IMR-90 (cell line): ENCODE measurements at regions not wholly inside any gene's neighbourhood (a gene's known extent, or its start where the extent isn't known, plus 50 kb on each side); places are given as distances from the start of the nearest gene placed in this dataset.

Source experiments
- ATAC-seq: fragments of 200-7000 bp; cut with Tn5 transposase; 2 replicates; pipeline ENCODE4 v1.9.1; 2020; ENCODE audit warnings: low read depth, mild to moderate bottlenecking, moderate library complexity
- BruUV-seq: library from RNA; stranded (reverse); fragments of 400-500 nt; replicated peaks from 2 replicates; lab custom pipeline; 2021; lab: Mats Ljungman, UMichigan
- CTCF ChIA-PET: fragments of 300-600 bp; formaldehyde crosslinking; extraction: SDS; loops from one replicate; lab custom pipeline; 2021; ENCODE audit warnings: antibody characterized with exemption; lab: Yijun Ruan, JAX
- POLR2A ChIA-PET: fragments of 300-600 bp; sonication (Branson Sonifier 250); formaldehyde crosslinking; loops from one replicate; lab custom pipeline; 2022; ENCODE audit warnings: antibody characterized with exemption; ENCODE audit not compliant: unreplicated experiment; lab: Charles Lee
- DNase-seq: peaks from one replicate; pipeline ENCODE4 v3.0.0; 2013
- H2AFZ ChIP-seq: replicated peaks from 2 replicates; pipeline ENCODE3; 2013; ENCODE audit warnings: low read length, mild to moderate bottlenecking; ENCODE audit not compliant: poor library complexity
- H2AK5ac ChIP-seq: 2 replicates; pipeline ENCODE4 v1.6.1; 2013; ENCODE audit warnings: low read depth, low read length, inconsistent platforms
- H2AK9ac ChIP-seq: replicated peaks from 2 replicates; pipeline ENCODE3; 2013; ENCODE audit warnings: mild to moderate bottlenecking, low read depth, low read length, moderate library complexity; ENCODE audit not compliant: poor library complexity
- H2BK120ac ChIP-seq: 2 replicates; pipeline ENCODE4 v1.6.1; 2013; ENCODE audit warnings: low read depth, low read length, inconsistent platforms
- H2BK15ac ChIP-seq: 3 replicates; pipeline ENCODE4 v1.6.1; 2013; ENCODE audit warnings: low read depth, low read length, inconsistent platforms
- H2BK20ac ChIP-seq: 2 replicates; pipeline ENCODE4 v1.6.1; 2013; ENCODE audit warnings: low read depth, mild to moderate bottlenecking, inconsistent platforms, low read length, moderate library complexity
- H2BK5ac ChIP-seq: 2 replicates; pipeline ENCODE4 v1.6.1; 2013; ENCODE audit warnings: mild to moderate bottlenecking, low read depth, low read length, inconsistent platforms; ENCODE audit not compliant: poor library complexity, severe bottlenecking
- H3K14ac ChIP-seq: replicated peaks from 2 replicates; pipeline ENCODE4 v1.6.1; 2013; ENCODE audit warnings: low read depth, low read length, inconsistent platforms
- H3K18ac ChIP-seq: 2 replicates; pipeline ENCODE4 v1.6.1; 2013; ENCODE audit warnings: low read depth, low read length, control low read depth
- H3K23ac ChIP-seq: 2 replicates; pipeline ENCODE4 v1.6.1; 2013; ENCODE audit warnings: low read depth, low read length, inconsistent platforms
- H3K27ac ChIP-seq: 2 replicates; pipeline ENCODE4 v1.5.1; 2013; ENCODE audit warnings: mild to moderate bottlenecking, control low read depth, low read length; ENCODE audit not compliant: insufficient read depth
- H3K27me3 ChIP-seq: 2 replicates; pipeline ENCODE4 v1.6.1; 2013; ENCODE audit warnings: low read length; ENCODE audit not compliant: control insufficient read depth, insufficient read depth
- H3K36me3 ChIP-seq: 2 replicates; pipeline ENCODE4 v1.6.1; 2013; ENCODE audit warnings: low read length, mixed read lengths; ENCODE audit not compliant: control insufficient read depth, insufficient read depth
- H3K4ac ChIP-seq: 2 replicates; pipeline ENCODE4 v1.6.1; 2013; ENCODE audit warnings: low read depth, low read length, inconsistent platforms
- H3K4me1 ChIP-seq: 2 replicates; pipeline ENCODE4 v1.6.1; 2013; ENCODE audit warnings: low read length, mixed read lengths; ENCODE audit not compliant: control insufficient read depth, insufficient read depth
- H3K4me2 ChIP-seq: 2 replicates; pipeline ENCODE4 v1.6.1; 2013; ENCODE audit warnings: low read depth, mild to moderate bottlenecking, control low read depth, low read length, moderate library complexity
- H3K4me3 ChIP-seq: 2 replicates; pipeline ENCODE4 v1.5.1; 2013; ENCODE audit warnings: low read depth, mild to moderate bottlenecking, control low read depth, low read length, moderate library complexity; ENCODE audit not compliant: insufficient read depth
- H3K56ac ChIP-seq: 2 replicates; pipeline ENCODE4 v1.6.1; 2013; ENCODE audit warnings: low read length, inconsistent platforms; ENCODE audit not compliant: insufficient read depth; ENCODE audit errors: extremely low read depth
- H3K79me1 ChIP-seq, 2 experiments: 2 replicates each; pipeline ENCODE4 v1.6.1; 2013; ENCODE audit warnings: low read length in 2 of 2, inconsistent platforms in 1 of 2, low read depth in 1 of 2
- H3K9ac ChIP-seq: 2 replicates; pipeline ENCODE4 v1.6.1; 2013; ENCODE audit warnings: low read depth, low read length, control low read depth
- H3K9me1 ChIP-seq: 2 replicates; pipeline ENCODE4 v1.6.1; 2013; ENCODE audit warnings: low read length, inconsistent platforms; ENCODE audit not compliant: insufficient read depth
- H3K9me3 ChIP-seq: 2 replicates; pipeline ENCODE4 v1.6.1; 2013; ENCODE audit warnings: low read length; ENCODE audit not compliant: control insufficient read depth, insufficient read depth
- H4K20me1 ChIP-seq: 2 replicates; pipeline ENCODE4 v1.6.1; 2013; ENCODE audit warnings: low read length, inconsistent platforms; ENCODE audit not compliant: insufficient read depth
- H4K5ac ChIP-seq: 2 replicates; pipeline ENCODE4 v1.6.1; 2013; ENCODE audit warnings: mild to moderate bottlenecking, low read depth, low read length, control low read depth
- H4K8ac ChIP-seq, 2 experiments: 2 replicates each; pipeline ENCODE4 v1.6.1; 2013; ENCODE audit warnings: low read depth in 2 of 2, low read length in 2 of 2, control low read depth in 1 of 2, inconsistent platforms in 1 of 2
- H4K91ac ChIP-seq: 2 replicates; pipeline ENCODE4 v1.6.1; 2013; ENCODE audit warnings: low read depth, low read length, inconsistent platforms; ENCODE audit not compliant: insufficient read depth
- BHLHE40 ChIP-seq: fragments of 150-350 bp; IDR thresholded peaks from 2 replicates; pipeline ENCODE4 v1.6.1; 2016; ENCODE audit warnings: mild to moderate bottlenecking, low read depth, low read length
- FOS ChIP-seq: fragments of 150-350 bp; IDR thresholded peaks from 2 replicates; pipeline ENCODE4 v1.6.1; 2016; ENCODE audit warnings: low read depth, low read length
- MAZ ChIP-seq: IDR thresholded peaks from 2 replicates; pipeline ENCODE4 v1.6.1; 2012; ENCODE audit warnings: low read depth, mild to moderate bottlenecking, low read length, improper control_type of control experiment, moderate library complexity, borderline replicate concordance
- NFE2L2 ChIP-seq: fragments of 150-350 bp; IDR thresholded peaks from 2 replicates; pipeline ENCODE4 v1.6.1; 2016; ENCODE audit warnings: low read depth, mild to moderate bottlenecking, low read length
- RAD21 ChIP-seq: IDR thresholded peaks from 2 replicates; pipeline ENCODE4 v1.6.1; 2012; ENCODE audit warnings: low read length, improper control_type of control experiment
- RCOR1 ChIP-seq: IDR thresholded peaks from 2 replicates; pipeline ENCODE4 v1.6.1; 2012; ENCODE audit warnings: mild to moderate bottlenecking, low read length, improper control_type of control experiment; ENCODE audit not compliant: insufficient replicate concordance
- RFX5 ChIP-seq: IDR thresholded peaks from 2 replicates; pipeline ENCODE4 v1.8.0; 2012; ENCODE audit warnings: low read depth, mild to moderate bottlenecking, low read length, moderate library complexity
- WGBS, 2 experiments: methylation state at CpG; one replicate each; pipeline versions ENCODE4 v1.1.5 to v1.1.7; 2013; ENCODE audit warnings: missing lambda C conversion rate in 2 of 2; ENCODE audit not compliant: insufficient read length in 1 of 2; ENCODE audit errors: extremely low coverage in 2 of 2; 5-methylcytosine and 5-hydroxymethylcytosine counted together
- dilution Hi-C: fragments of 300-500 bp; cut with HindIII; formaldehyde crosslinking; loops from one replicate; pipeline ENCODE4 v1.14.3; 2018; ENCODE audit warnings: low sequenced_read_pairs; ENCODE audit not compliant: unreplicated experiment
- in situ Hi-C: fragments of 300-500 bp; cut with MboI; formaldehyde crosslinking; loops from 3 replicates; pipeline ENCODE4 v1.14.3; 2019; ENCODE audit warnings: low sequenced_read_pairs, inconsistent platforms, mixed read lengths
- intact Hi-C: fragments of 100-400 bp; cut with micrococcal nuclease; formaldehyde crosslinking; loops from 2 replicates; pipeline ENCODE4 v1.10.0; 2022

DNA sequence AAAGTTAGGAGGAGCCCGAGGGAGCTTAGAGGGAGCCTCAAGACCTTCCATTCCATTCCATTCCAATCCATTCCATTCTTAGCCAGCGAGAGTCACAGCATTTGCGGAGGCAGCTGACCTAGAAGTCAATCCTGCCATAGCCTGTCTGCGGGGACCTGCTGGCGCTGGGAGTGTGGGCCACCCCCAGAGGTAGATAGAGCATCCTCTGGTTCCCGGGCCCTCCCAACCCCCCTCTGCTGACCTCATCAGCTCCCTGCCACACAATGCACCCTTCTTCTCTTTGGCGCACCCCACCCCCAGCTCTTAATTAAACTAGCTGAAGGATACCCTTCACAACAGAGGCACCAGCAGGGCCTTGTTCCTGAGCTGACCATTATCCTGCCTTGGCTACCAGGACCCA, 152.5 kb upstream of the ZMIZ1 start:
- ChIA-PET CTCF (no interaction called here), POLR2A (no interaction called here)

More for the DNA sequence above, 152.5 kb upstream of the ZMIZ1 start:
- Histone ChIP-seq H2AK5ac (no peak overlapping the region), H3K56ac (no peak overlapping the region), H4K20me1 (no peaks in the 10 kb centered on the region), H3K18ac (no peak overlapping the region), H4K91ac (no peak overlapping the region), H3K27me3 (peaks cover 56% of the 10 kb centered on the region), H3K23ac (no peak overlapping the region), H3K4me3 (no peak overlapping the region), H3K36me3 (no peaks in the 10 kb centered on the region), H2BK20ac (no peak overlapping the region), H3K4me1 (no peaks in the 10 kb centered on the region), H2BK120ac (no peak overlapping the region), H2BK5ac (no peak overlapping the region), H3K4ac (no peak overlapping the region), H4K5ac (no peak overlapping the region), H3K9me1 (peaks cover 5% of the 10 kb centered on the region; the same call in 1 of the 2 replicates), H3K14ac (no peak overlapping the region), H4K8ac (no peak overlapping the region), H3K9ac (no peak overlapping the region), H3K4me2 (no peak overlapping the region), H3K79me1 (no peaks in the 10 kb centered on the region), H3K9me3 (no peaks in the 10 kb centered on the region), H2AFZ (no peak overlapping the region), H2BK15ac (no peak overlapping the region), H2AK9ac (no peak overlapping the region), H3K27ac (no peak overlapping the region)
- in situ Hi-C loops = no loop called here
- no TSS peak for BruUV-seq
- dilution Hi-C loops = no loop called here
- intact Hi-C loops = no loop called here
- WGBS, 2 experiments = 75% methylated on average over 2 of the region's 7 CpGs; no CpG with 5 or more reads in 1 of the 2 experiments
- no peak for ATAC-seq
- DNase-seq = no peak
- TF ChIP-seq BHLHE40 = no peak
- TF ChIP-seq RAD21 = no peak
- TF ChIP-seq MAZ = no peak
- TF ChIP-seq NFE2L2 = no peak
- no peak for TF ChIP-seq RFX5
- no peak for TF ChIP-seq RCOR1
- no peak for TF ChIP-seq FOS
